WTC11 (cell line): ENCODE measurements at regions not wholly inside any gene's neighbourhood (a gene's known extent, or its start where the extent isn't known, plus 50 kb on each side); places are given as distances from the start of the nearest gene placed in this dataset.

Experiments
- ATAC-seq: fragments of 200-7000 bp; cut with Tn5 transposase; 2 replicates; pipeline ENCODE4 v1.10.0; 2021; ENCODE audit warnings: mild to moderate bottlenecking, moderate library complexity
- CTCF ChIA-PET: fragments of 300-600 bp; sonication (Branson Sonifier 250); formaldehyde crosslinking; loops from one replicate; lab custom pipeline; 2021; ENCODE audit warnings: antibody characterized with exemption; lab: Charles Lee
- POLR2A ChIA-PET: fragments of 350-600 bp; sonication (Branson Sonifier 250); formaldehyde crosslinking; loops from one replicate; lab custom pipeline; 2021; ENCODE audit warnings: antibody characterized with exemption; lab: Charles Lee
- DNase-seq: peaks from one replicate; pipeline ENCODE4 v3.0.0; 2021; ENCODE audit warnings: low spot score
- H3K27ac Mint-ChIP-seq: 2 replicates; pipeline ENCODE4 v1.8.0; 2021; ENCODE audit warnings: mixed read lengths
- H3K27me3 Mint-ChIP-seq: 2 replicates; pipeline ENCODE4 v1.8.0; 2021; ENCODE audit warnings: low read depth, mild to moderate bottlenecking, moderate library complexity, mixed read lengths
- H3K36me3 Mint-ChIP-seq: 2 replicates; pipeline ENCODE4 v1.8.0; 2021; ENCODE audit warnings: mixed read lengths
- H3K4me1 Mint-ChIP-seq: 2 replicates; pipeline ENCODE4 v1.8.0; 2022; ENCODE audit warnings: mixed read lengths
- H3K4me3 Mint-ChIP-seq: 2 replicates; pipeline ENCODE4 v1.8.0; 2021; ENCODE audit warnings: mild to moderate bottlenecking, moderate library complexity, mixed read lengths
- H3K9me3 Mint-ChIP-seq: 2 replicates; pipeline ENCODE4 v1.8.0; 2021; ENCODE audit warnings: mixed read lengths
- ATF3 ChIP-seq: sonication (generic); formaldehyde crosslinking; conservative IDR thresholded peaks from 2 replicates; pipeline ENCODE4 v1.8.1; 2022; ENCODE audit warnings: mild to moderate bottlenecking, missing genetic modification reagents
- CREM ChIP-seq: sonication (generic); formaldehyde crosslinking; IDR thresholded peaks from 2 replicates; pipeline ENCODE4 v1.8.1; 2022; ENCODE audit warnings: mild to moderate bottlenecking, missing genetic modification reagents, moderate library complexity
- EMX1 ChIP-seq: fragments of 250-450 bp; sonication (Bioruptor Pico); IDR thresholded peaks from 2 replicates; pipeline ENCODE4 v1.8.0; 2021; ENCODE audit warnings: mild to moderate bottlenecking
- HMGA2 ChIP-seq: fragments of 250-450 bp; sonication (Bioruptor Pico); IDR thresholded peaks from 2 replicates; pipeline ENCODE4 v1.4.0; 2021; ENCODE audit warnings: mild to moderate bottlenecking, moderate library complexity
- NFYB ChIP-seq: sonication (generic); formaldehyde crosslinking; conservative IDR thresholded peaks from 2 replicates; pipeline ENCODE4 v1.8.0; 2022; ENCODE audit warnings: low read depth, missing genetic modification reagents
- OVOL2 ChIP-seq: fragments of 250-450 bp; sonication (Bioruptor Pico); IDR thresholded peaks from 2 replicates; pipeline ENCODE4 v1.9.0; 2021; ENCODE audit warnings: mild to moderate bottlenecking, borderline replicate concordance
- RORB ChIP-seq: fragments of 250-450 bp; sonication (Bioruptor Pico); IDR thresholded peaks from 2 replicates; pipeline ENCODE4 v1.9.0; 2021; ENCODE audit warnings: mild to moderate bottlenecking
- STAT6 ChIP-seq: sonication (generic); formaldehyde crosslinking; conservative IDR thresholded peaks from 2 replicates; pipeline ENCODE4 v1.8.1; 2023; ENCODE audit warnings: mild to moderate bottlenecking, low read depth, missing genetic modification reagents, moderate library complexity
- TEAD1 ChIP-seq: sonication (generic); formaldehyde crosslinking; IDR thresholded peaks from 2 replicates; pipeline ENCODE4 v1.8.0; 2022; ENCODE audit warnings: mild to moderate bottlenecking, missing genetic modification reagents
- USF1 ChIP-seq: sonication (generic); formaldehyde crosslinking; IDR thresholded peaks from 2 replicates; pipeline ENCODE4 v1.8.0; 2022; ENCODE audit warnings: mild to moderate bottlenecking, missing genetic modification reagents
- ZNF232 ChIP-seq: sonication (generic); formaldehyde crosslinking; IDR thresholded peaks from 2 replicates; pipeline ENCODE4 v1.8.0; 2022; ENCODE audit warnings: mild to moderate bottlenecking, missing genetic modification reagents
- ZNF317 ChIP-seq: sonication (generic); formaldehyde crosslinking; IDR thresholded peaks from 2 replicates; pipeline ENCODE4 v1.8.1; 2023; ENCODE audit warnings: low read depth, mild to moderate bottlenecking, moderate library complexity, missing genetic modification reagents, borderline replicate concordance
- ZNF396 ChIP-seq: fragments of 250-450 bp; sonication (Bioruptor Pico); IDR thresholded peaks from 2 replicates; pipeline ENCODE4 v1.8.0; 2021; ENCODE audit warnings: mild to moderate bottlenecking, moderate library complexity, borderline replicate concordance
- ZNF425 ChIP-seq: fragments of 250-450 bp; sonication (Bioruptor Pico); conservative IDR thresholded peaks from 2 replicates; pipeline ENCODE4 v1.9.0; 2021; ENCODE audit warnings: mild to moderate bottlenecking
- TF ChIP-seq, protein P1 (sequence below): sonication (generic); formaldehyde crosslinking; IDR thresholded peaks from 2 replicates; pipeline ENCODE4 v1.8.0; 2023; ENCODE audit warnings: missing genetic modification reagents
- TF ChIP-seq, protein P2 (sequence below): fragments of 250-450 bp; sonication (Bioruptor Pico); IDR thresholded peaks from 2 replicates; pipeline ENCODE4 v1.8.0; 2021; ENCODE audit warnings: mild to moderate bottlenecking
- TF ChIP-seq, protein P3 (sequence below): sonication (generic); formaldehyde crosslinking; IDR thresholded peaks from 2 replicates; pipeline ENCODE4 v1.8.1; 2023; ENCODE audit warnings: mild to moderate bottlenecking, missing genetic modification reagents, borderline replicate concordance
- TF ChIP-seq, protein P4 (sequence below): fragments of 250-450 bp; sonication (Bioruptor Pico); IDR thresholded peaks from 2 replicates; pipeline ENCODE4 v1.9.0; 2021; ENCODE audit warnings: mild to moderate bottlenecking
- TF ChIP-seq, protein P5 (sequence below): sonication (generic); formaldehyde crosslinking; IDR thresholded peaks from 2 replicates; pipeline ENCODE4 v1.8.0; 2022; ENCODE audit warnings: mild to moderate bottlenecking, missing genetic modification reagents

DNA sequence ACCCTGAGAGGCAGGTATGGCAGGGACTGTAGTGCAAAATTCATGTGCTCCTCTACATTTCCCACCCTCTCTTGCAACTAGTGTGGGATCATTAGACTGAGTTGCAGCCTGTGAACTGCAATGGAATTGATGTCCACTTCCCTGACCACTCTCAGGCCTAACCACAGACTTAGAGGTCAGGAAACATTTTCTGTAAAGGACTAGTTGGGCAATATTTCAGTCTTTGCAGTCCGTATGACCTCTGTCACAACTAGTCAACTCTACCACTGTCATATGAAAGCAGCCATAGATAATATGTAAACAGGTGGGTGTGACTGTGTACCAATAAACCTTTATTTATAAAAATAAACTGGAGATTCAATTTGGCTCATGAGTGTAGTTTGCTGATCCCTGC is 134.4 kb upstream of the TOP1 start:
- CTCF ChIA-PET = interaction anchor here (1.3 kb wide), 1 partner anchor 153 kb away, joined by 5 read pairs; no protein-coding TSS in a partner anchor
- Mint-ChIP-seq H3K4me1 (no peaks in the 10 kb centered on the region; the same call in 1 of the 2 replicates), H3K27ac (no peak overlapping the region), H3K9me3 (no peaks in the 10 kb centered on the region), H3K4me3 (no peak overlapping the region), H3K36me3 (no peaks in the 10 kb centered on the region), H3K27me3 (peaks cover 5% of the 10 kb centered on the region; the same call in 1 of the 2 replicates)
- TF ChIP-seq OVOL2 (CRISPR knock-in tag) = no peak
- TF ChIP-seq USF1 (CRISPR knock-in tag) = no peak
- TF ChIP-seq, protein P1, sequence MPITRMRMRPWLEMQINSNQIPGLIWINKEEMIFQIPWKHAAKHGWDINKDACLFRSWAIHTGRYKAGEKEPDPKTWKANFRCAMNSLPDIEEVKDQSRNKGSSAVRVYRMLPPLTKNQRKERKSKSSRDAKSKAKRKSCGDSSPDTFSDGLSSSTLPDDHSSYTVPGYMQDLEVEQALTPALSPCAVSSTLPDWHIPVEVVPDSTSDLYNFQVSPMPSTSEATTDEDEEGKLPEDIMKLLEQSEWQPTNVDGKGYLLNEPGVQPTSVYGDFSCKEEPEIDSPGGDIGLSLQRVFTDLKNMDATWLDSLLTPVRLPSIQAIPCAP (CRISPR knock-in tag) = no peak
- no peak for TF ChIP-seq ZNF317
- TF ChIP-seq ZNF232 (CRISPR knock-in tag) = no peak
- no peak for TF ChIP-seq NFYB (CRISPR knock-in tag)
- TF ChIP-seq, protein P2, sequence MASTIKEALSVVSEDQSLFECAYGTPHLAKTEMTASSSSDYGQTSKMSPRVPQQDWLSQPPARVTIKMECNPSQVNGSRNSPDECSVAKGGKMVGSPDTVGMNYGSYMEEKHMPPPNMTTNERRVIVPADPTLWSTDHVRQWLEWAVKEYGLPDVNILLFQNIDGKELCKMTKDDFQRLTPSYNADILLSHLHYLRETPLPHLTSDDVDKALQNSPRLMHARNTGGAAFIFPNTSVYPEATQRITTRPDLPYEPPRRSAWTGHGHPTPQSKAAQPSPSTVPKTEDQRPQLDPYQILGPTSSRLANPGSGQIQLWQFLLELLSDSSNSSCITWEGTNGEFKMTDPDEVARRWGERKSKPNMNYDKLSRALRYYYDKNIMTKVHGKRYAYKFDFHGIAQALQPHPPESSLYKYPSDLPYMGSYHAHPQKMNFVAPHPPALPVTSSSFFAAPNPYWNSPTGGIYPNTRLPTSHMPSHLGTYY (CRISPR knock-in tag) = no peak
- no peak for TF ChIP-seq CREM
- TF ChIP-seq, protein P3, sequence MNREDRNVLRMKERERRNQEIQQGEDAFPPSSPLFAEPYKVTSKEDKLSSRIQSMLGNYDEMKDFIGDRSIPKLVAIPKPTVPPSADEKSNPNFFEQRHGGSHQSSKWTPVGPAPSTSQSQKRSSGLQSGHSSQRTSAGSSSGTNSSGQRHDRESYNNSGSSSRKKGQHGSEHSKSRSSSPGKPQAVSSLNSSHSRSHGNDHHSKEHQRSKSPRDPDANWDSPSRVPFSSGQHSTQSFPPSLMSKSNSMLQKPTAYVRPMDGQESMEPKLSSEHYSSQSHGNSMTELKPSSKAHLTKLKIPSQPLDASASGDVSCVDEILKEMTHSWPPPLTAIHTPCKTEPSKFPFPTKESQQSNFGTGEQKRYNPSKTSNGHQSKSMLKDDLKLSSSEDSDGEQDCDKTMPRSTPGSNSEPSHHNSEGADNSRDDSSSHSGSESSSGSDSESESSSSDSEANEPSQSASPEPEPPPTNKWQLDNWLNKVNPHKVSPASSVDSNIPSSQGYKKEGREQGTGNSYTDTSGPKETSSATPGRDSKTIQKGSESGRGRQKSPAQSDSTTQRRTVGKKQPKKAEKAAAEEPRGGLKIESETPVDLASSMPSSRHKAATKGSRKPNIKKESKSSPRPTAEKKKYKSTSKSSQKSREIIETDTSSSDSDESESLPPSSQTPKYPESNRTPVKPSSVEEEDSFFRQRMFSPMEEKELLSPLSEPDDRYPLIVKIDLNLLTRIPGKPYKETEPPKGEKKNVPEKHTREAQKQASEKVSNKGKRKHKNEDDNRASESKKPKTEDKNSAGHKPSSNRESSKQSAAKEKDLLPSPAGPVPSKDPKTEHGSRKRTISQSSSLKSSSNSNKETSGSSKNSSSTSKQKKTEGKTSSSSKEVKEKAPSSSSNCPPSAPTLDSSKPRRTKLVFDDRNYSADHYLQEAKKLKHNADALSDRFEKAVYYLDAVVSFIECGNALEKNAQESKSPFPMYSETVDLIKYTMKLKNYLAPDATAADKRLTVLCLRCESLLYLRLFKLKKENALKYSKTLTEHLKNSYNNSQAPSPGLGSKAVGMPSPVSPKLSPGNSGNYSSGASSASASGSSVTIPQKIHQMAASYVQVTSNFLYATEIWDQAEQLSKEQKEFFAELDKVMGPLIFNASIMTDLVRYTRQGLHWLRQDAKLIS (CRISPR knock-in tag) = no peak
- TF ChIP-seq ATF3 (CRISPR knock-in tag) = no peak
- TF ChIP-seq, protein P4, sequence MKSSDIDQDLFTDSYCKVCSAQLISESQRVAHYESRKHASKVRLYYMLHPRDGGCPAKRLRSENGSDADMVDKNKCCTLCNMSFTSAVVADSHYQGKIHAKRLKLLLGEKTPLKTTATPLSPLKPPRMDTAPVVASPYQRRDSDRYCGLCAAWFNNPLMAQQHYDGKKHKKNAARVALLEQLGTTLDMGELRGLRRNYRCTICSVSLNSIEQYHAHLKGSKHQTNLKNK (CRISPR knock-in tag) = no peak
- no peak for TF ChIP-seq EMX1 (CRISPR knock-in tag)
- TF ChIP-seq TEAD1 (CRISPR knock-in tag) = no peak
- TF ChIP-seq HMGA2 (CRISPR knock-in tag) = no peak
- no peak for TF ChIP-seq ZNF396 (CRISPR knock-in tag)
- TF ChIP-seq ZNF425 (CRISPR knock-in tag) = no peak
- TF ChIP-seq, protein P5, sequence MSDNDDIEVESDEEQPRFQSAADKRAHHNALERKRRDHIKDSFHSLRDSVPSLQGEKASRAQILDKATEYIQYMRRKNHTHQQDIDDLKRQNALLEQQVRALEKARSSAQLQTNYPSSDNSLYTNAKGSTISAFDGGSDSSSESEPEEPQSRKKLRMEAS = no peak
- TF ChIP-seq RORB (CRISPR knock-in tag) = no peak
- no peak for TF ChIP-seq STAT6 (CRISPR knock-in tag)
- POLR2A ChIA-PET = no interaction called here
- no peak for DNase-seq
- ATAC-seq = no peak
